Natural killer cell treated with Interleukin-12 subunit alpha and Interleukin-12 subunit beta and Interleukin-15 and Interleukin-18, amount 100 ng/mL, for 72 hours (primary cell): ENCODE measurements at regions not wholly inside any gene's neighbourhood (a gene's known extent, or its start where the extent isn't known, plus 50 kb on each side); places are given as distances from the start of the nearest gene placed in this dataset.
"Not testable (repeated sequence)": the region's sequence is repeated elsewhere in the genome, so short reads cannot be mapped to it uniquely, and the experiment has no call there.

Experiments used
- ATAC-seq, 2 donors: fragments of 150-1000 bp; cut with Tn5 transposase in 1 of 2; sonication (Bioruptor Pico), chemical (Tn5 transposase) in 1 of 2; 2 replicates each; pipeline ENCODE4 v1.10.0; 2021
- DNase-seq: peaks from one replicate; pipeline ENCODE4 v3.0.0; 2022; ENCODE audit warnings: low spot score
- H3K27ac Mint-ChIP-seq, 2 donors: 1 replicate in 1 of 2; 2 replicates in 1 of 2; pipeline ENCODE4 v1.8.0; 2022; ENCODE audit warnings: mixed read lengths in 2 of 2, mild to moderate bottlenecking in 1 of 2, moderate library complexity in 1 of 2
- H3K27me3 Mint-ChIP-seq, 2 donors: 1 replicate in 1 of 2; 2 replicates in 1 of 2; pipeline ENCODE4 v1.8.0; 2022; ENCODE audit warnings: mixed read lengths in 2 of 2
- H3K36me3 Mint-ChIP-seq: one replicate; pipeline ENCODE4 v1.8.0; 2022; ENCODE audit warnings: mixed read lengths
- H3K4me1 Mint-ChIP-seq, 2 donors: 1 replicate in 1 of 2; 2 replicates in 1 of 2; pipeline ENCODE4 v1.8.0; 2022; ENCODE audit warnings: low read depth in 2 of 2, mixed read lengths in 2 of 2, mild to moderate bottlenecking in 1 of 2
- H3K4me3 Mint-ChIP-seq: one replicate; pipeline ENCODE4 v1.8.0; 2022; ENCODE audit warnings: mixed read lengths
- H3K9me3 Mint-ChIP-seq: 2 replicates; pipeline ENCODE4 v1.8.0; 2022; ENCODE audit warnings: mixed read lengths

DNA sequence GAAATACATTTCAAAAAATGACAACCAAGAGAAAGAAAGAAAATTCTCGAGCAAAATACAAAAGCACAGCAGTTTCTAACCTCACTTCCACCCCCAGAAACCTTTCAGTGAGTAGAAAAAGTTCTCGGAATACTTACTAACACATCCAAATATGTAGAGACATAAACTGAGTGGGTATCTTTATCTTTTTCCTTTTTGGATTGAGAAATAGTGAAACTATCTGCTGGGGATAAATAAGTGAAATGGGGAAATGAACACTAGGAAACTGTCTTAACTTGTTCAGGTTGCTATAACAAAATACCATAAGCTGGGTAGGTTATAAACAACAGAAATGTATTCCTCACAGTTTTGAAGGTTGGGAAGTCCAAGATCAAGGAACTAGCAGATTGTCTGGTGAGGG is 72.0 kb downstream of the VCAM1 start:
- Mint-ChIP-seq H3K36me3 (no peaks in the 10 kb centered on the region), H3K27ac (no peak overlapping the region), H3K4me3 (no peak overlapping the region), H3K4me1 (peaks cover 0 to 2% of the 10 kb centered on the region in 2 donors), H3K9me3 (no peaks in the 10 kb centered on the region), H3K27me3 (peaks cover 35 to 38% of the 10 kb centered on the region in 2 donors)
- ATAC-seq (no peak), DNase-seq (no peak)

DNA sequence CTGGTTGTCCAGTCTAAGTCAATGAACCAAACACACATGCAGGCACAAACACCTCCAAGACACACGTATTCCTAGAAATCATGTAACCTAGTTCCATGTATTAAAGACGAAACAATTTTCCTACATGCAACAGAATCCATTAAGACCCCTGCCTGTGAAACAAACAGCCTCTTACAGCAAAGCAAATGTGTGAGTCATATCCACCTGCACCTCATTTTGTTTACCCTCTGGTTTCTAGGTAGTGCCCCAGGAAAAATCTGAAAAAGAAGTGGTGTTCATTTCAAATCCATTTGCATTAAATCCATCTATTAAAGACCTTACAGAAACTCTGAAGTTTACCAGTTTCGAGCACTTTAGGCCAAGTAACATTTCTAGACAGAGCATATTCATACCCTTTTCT is 74.1 kb downstream of the VCAM1 start:
- H3K9me3 Mint-ChIP-seq, result no peaks in the 10 kb centered on the region
- H3K4me3 Mint-ChIP-seq, result no peak overlapping the region
- no peak overlapping the region for H3K27ac Mint-ChIP-seq
- no peak for ATAC-seq
- H3K36me3 Mint-ChIP-seq, result no peaks in the 10 kb centered on the region
- H3K27me3 Mint-ChIP-seq, result peaks cover 38 to 41% of the 10 kb centered on the region in 2 donors
- no peaks in the 10 kb centered on the region for H3K4me1 Mint-ChIP-seq
- DNase-seq, result no peak

DNA sequence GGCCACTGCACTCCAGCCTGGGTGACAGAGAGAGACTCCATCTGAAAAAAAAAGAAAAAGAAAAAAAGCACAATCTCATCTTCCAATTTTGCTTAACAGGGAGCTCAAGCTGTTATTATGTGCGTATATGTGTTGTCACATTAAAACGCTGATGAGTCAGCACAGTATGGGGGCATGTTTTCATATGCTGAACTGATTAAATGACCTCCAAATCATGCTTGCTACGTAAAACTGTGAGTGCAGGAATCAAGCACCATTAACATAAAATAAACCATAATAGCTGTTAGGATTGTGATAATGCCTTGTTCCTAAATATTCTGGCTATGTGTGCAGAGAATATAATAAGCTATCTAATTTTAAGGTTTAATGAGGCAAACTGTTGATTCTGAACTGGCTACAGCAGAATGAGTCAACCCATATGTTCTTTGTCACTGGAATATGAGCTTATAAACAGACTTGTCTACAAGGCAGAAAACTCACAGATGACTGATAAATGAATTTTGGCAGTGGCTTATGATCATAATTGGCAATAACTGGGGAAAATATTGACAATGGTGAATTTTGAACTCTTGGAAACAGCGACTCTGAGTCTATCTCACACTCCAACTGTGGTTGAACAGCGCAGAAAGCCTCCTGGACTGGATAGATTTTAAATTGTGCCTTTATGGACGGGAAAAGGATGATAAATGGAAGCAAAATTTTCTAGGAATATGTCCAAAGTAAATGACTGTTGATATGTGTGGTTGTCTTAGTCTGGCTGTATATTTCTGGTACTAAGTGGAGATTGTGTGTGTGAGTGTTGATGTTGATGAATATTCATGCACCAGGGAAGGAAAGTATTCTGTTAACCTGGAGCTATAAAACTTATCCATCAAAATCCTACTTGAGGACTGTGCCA is 75.5 kb downstream of the VCAM1 start:
- Mint-ChIP-seq H3K27me3 (peaks cover 32 to 35% of the 10 kb centered on the region in 2 donors), H3K4me3 (no peak overlapping the region), H3K9me3 (no peaks in the 10 kb centered on the region), H3K27ac (no peak overlapping the region), H3K4me1 (no peaks in the 10 kb centered on the region), H3K36me3 (no peaks in the 10 kb centered on the region)
- ATAC-seq, result no peak
- DNase-seq, result no peak

DNA sequence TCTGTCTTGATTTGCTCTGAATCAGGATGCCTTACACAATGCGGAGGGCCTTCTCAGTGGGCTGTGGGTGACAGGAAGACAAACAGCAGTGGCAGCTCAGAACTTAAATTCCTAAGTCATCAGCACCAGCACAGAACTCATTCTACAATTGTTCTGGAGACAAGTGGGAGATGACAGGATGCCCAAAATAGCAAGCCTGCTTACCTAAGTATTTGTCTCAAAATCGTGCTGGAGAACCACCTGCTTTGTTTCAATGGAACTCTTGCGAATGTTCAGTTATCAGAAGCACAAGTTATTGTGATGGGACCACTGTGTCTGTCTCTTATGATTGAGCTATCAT is 76.1 kb downstream of the VCAM1 start:
- ATAC-seq (no peak), DNase-seq (no peak)
- peaks cover 3% of the 10 kb centered on the region for H3K36me3 Mint-ChIP-seq
- no peak overlapping the region for H3K4me3 Mint-ChIP-seq
- H3K4me1 Mint-ChIP-seq, result no peaks in the 10 kb centered on the region
- H3K27ac Mint-ChIP-seq, result no peak overlapping the region
- no peaks in the 10 kb centered on the region for H3K9me3 Mint-ChIP-seq
- peaks cover 26 to 31% of the 10 kb centered on the region in 2 donors for H3K27me3 Mint-ChIP-seq

DNA sequence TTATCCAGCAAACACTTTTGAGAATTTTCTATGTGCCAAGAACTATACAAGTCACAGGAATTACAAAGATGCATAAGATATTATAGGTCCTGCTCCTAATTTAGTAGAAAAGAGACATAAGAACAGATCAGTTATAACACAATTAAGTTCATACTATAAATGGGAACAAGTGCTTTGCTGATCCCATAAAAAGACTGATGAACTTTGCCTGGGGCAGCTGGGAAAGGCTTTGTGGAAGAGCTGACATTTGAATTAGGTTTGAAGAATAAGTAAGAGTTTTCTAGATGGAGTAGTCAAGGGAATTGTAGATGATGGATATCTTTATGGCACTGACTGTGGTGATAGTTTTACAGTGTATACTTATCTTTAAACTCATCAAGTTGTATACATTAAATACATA is 76.5 kb downstream of the VCAM1 start:
- DNase-seq, result no peak
- no peaks in the 10 kb centered on the region for H3K4me1 Mint-ChIP-seq
- H3K27ac Mint-ChIP-seq, result no peak overlapping the region
- H3K36me3 Mint-ChIP-seq, result peaks cover 5% of the 10 kb centered on the region
- no peak for ATAC-seq
- H3K9me3 Mint-ChIP-seq, result no peaks in the 10 kb centered on the region
- no peak overlapping the region for H3K4me3 Mint-ChIP-seq
- H3K27me3 Mint-ChIP-seq, result peaks cover 26 to 31% of the 10 kb centered on the region in 2 donors

DNA sequence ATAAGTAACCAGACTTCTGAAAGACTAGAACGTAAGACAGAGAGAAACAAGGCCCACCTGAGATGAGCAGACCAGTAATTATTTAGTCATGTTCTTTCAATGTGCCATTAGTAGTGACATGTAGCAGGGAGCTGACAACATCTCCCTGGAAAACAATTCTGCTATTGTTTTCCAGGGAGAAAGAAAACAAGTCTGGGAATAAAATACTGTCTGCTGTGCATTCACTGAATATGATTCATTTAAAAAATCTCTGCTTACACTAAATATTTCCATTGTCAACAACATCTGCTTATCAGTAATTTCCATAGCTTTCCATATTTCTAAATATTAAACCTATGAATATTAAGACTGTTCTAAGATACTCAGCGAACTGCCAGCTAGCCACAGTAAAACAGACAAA is 80.0 kb downstream of the VCAM1 start:
- Mint-ChIP-seq H3K27ac (no peak overlapping the region), H3K4me3 (no peak overlapping the region), H3K9me3 (no peaks in the 10 kb centered on the region), H3K27me3 (peaks cover 12 to 19% of the 10 kb centered on the region in 2 donors), H3K36me3 (peaks cover 5% of the 10 kb centered on the region), H3K4me1 (no peaks in the 10 kb centered on the region)
- no peak for DNase-seq
- ATAC-seq, result no peak

DNA sequence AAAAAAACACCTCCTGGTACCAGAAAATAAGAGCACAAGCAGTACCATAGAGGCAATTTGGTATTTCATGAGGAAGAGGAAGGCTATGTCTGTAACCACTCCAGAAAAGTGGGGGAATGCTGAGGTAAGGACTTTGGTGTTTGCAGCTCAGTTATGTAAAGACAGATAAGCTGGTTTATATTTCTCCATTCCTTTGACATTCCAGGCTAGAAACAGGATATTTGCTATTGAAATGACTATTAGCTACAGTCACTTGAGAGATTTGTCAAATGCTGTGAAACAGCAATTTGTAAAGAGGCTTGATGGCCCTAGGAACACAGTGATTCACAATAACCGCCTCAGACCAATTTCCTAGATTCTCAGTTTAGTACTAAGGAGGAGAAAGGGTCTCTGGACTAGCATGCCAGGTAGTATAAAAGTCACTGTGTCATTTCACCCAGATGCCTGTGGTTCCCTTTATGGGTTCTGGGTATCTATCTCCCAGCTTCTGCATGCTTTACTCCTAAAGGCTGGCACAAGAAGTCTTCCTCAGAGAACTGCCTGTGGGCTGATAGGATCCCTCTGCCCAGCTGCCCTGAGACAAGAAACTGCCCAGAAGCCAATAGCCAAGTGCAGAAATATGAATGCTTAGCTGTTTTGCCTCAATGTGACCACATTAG is 80.5 kb downstream of the VCAM1 start:
- H3K36me3 Mint-ChIP-seq, result peaks cover 5% of the 10 kb centered on the region
- H3K4me3 Mint-ChIP-seq, result no peak overlapping the region

DNA sequence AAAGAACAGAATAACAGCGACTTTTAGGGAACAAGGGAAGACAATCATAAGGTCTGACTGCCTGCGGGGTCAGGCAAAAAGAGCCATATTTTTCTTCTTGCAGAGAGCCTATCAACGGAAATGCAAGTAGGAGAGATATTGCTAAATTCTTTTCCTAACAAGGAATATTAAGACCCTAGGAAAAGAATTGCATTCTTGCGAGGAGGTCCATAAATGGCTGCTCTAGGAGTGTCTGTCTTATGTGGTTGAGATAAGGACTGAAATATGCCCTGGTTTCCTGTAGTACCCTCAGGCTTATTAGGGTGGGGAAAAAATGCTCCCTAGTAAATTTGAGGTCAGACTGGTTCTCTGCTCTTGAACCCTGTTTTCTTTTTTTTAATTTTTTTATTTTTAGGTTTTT is 81.7 kb downstream of the VCAM1 start:
- H3K27ac Mint-ChIP-seq, H3K4me1 Mint-ChIP-seq, DNase-seq, H3K4me3 Mint-ChIP-seq, H3K36me3 Mint-ChIP-seq, H3K9me3 Mint-ChIP-seq, ATAC-seq: not testable (repeated sequence)
- H3K27me3 Mint-ChIP-seq, result peaks cover 10 to 12% of the 10 kb centered on the region in 2 donors

More for the DNA sequence above, 80.5 kb downstream of the VCAM1 start:
- Mint-ChIP-seq H3K27ac (no peak overlapping the region), H3K27me3 (peaks cover 12 to 17% of the 10 kb centered on the region in 2 donors), H3K9me3 (no peaks in the 10 kb centered on the region), H3K4me1 (no peaks in the 10 kb centered on the region)
- ATAC-seq, result no peak
- no peak for DNase-seq

DNA sequence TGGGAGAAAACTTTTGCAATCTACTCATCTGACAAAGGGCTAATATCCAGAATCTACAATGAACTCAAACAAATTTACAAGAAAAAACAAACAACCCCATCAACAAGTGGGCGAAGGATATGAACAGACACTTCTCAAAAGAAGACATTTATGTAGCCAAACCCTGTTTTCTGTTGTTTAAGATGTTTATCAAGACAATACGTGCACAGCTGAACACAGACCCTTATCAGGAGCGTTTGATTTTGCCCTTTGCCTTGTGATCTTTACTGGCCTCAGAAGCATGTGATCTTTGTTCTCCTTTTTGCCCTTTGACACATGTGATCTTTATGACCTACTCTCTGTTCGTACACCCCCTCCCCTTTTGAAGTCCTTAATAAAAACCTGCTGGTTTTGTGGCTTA is 83.7 kb downstream of the VCAM1 start:
- not testable (repeated sequence) for H3K9me3 Mint-ChIP-seq, ATAC-seq, H3K4me3 Mint-ChIP-seq

DNA sequence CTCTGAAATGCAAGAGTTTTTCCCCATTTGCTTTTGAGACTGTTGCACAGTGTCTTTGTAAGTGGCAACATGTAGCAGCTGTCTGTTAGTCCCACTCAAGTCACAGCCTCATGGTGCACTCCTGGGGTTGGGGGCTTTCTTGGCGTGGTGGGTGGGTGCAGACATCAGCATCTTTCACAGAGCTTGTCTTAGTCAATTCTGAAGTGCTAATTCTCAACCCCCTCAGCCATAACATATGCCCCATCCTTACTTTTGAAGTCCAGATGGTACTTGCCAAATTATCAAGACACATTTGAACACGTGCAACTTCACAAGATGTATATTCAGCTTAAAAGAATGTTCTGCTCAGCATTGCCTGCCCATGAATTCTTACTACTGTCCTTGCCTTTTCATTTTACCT is 87.1 kb downstream of the VCAM1 start:
- H3K4me3 Mint-ChIP-seq, result no peak overlapping the region
- no peaks in the 10 kb centered on the region for H3K9me3 Mint-ChIP-seq
- H3K4me1 Mint-ChIP-seq, result peaks cover 0 to 5% of the 10 kb centered on the region in 2 donors
- no peak for ATAC-seq
- H3K36me3 Mint-ChIP-seq, result no peaks in the 10 kb centered on the region
- no peak overlapping the region for H3K27ac Mint-ChIP-seq
- no peak for DNase-seq
- H3K27me3 Mint-ChIP-seq, result peaks cover 2 to 8% of the 10 kb centered on the region in 2 donors

More for the DNA sequence above, 83.7 kb downstream of the VCAM1 start:
- not testable (repeated sequence) for DNase-seq, H3K4me1 Mint-ChIP-seq, H3K27me3 Mint-ChIP-seq, H3K36me3 Mint-ChIP-seq, H3K27ac Mint-ChIP-seq

DNA sequence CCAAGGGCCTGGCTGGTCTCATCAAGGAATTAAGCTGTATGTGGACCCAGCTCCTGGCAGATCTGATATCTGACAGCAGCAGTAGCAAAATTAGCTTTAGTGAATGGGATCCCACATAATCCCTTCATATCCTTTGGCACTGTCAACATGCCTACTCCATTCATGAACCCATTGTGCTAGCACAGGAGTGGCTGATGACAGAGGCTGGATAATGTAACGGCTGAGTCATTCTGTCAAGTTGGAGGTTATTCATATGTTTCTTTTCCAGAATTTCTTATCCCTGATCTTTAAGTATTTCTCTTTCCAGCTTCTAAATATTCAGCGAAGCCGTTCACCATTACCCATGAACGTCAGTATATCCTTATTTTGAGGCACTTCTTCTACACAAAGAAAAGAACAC is 84.3 kb downstream of the EXTL2 start:
- Mint-ChIP-seq H3K4me3 (no peak overlapping the region), H3K27ac (no peak overlapping the region), H3K9me3 (no peaks in the 10 kb centered on the region), H3K36me3 (peaks cover 14% of the 10 kb centered on the region), H3K4me1 (peaks cover 9 to 20% of the 10 kb centered on the region in 2 donors), H3K27me3 (peaks cover 7 to 17% of the 10 kb centered on the region in 2 donors)
- DNase-seq (no peak), ATAC-seq (no peak)

DNA sequence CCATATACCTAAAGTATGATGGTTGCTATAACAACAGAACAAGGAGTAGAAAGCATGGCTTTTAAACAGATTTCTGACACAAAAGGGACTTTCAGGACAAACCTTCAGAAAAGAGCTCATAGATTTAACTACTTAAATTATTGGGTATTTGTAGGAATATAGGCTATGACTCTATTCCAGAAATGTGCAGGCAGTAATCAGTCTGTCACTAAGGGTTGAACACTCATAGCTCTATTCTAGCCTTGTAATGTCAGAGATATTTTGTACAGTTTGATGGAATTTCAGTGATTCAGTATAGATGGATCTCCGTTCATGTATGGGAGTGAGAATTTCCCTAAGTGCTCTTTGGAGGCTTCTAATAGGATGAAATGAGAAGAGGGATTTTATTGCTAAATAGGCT is 82.8 kb downstream of the EXTL2 start:
- H3K36me3 Mint-ChIP-seq, result peaks cover 16% of the 10 kb centered on the region
- no peak overlapping the region for H3K4me3 Mint-ChIP-seq
- DNase-seq, result no peak
- peaks cover 7 to 11% of the 10 kb centered on the region in 2 donors for H3K27me3 Mint-ChIP-seq
- peaks cover 11 to 22% of the 10 kb centered on the region in 2 donors for H3K4me1 Mint-ChIP-seq
- no peak for ATAC-seq
- H3K9me3 Mint-ChIP-seq, result no peaks in the 10 kb centered on the region
- no peak overlapping the region for H3K27ac Mint-ChIP-seq

DNA sequence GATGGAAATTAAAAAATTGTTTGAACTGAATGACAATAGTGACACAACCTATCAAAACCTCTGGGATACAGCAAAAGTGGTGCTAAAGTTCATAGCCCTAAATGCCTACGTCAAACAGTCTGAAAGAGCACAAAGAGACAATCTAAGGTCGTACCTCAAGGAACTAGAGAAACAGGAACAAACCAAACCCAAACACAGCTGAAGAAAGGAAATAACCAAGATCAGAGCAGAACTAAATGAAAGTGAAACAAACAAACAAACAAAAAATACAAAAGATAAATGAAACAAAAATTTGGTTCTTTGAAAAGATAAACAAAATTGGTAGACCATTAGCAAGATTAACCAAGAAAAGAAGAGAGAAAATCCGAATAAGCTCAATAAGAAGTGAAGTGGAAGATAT is 79.7 kb downstream of the EXTL2 start:
- peaks cover 11 to 17% of the 10 kb centered on the region in 2 donors for H3K4me1 Mint-ChIP-seq
- DNase-seq, ATAC-seq, H3K9me3 Mint-ChIP-seq: not testable (repeated sequence)
- H3K4me3 Mint-ChIP-seq, result peak overlapping the region; percentile 64
- peaks cover 8 to 13% of the 10 kb centered on the region in 2 donors for H3K27me3 Mint-ChIP-seq
- H3K27ac Mint-ChIP-seq, result peak overlapping the region; percentile 36 to 56
- peaks cover 16% of the 10 kb centered on the region for H3K36me3 Mint-ChIP-seq

DNA sequence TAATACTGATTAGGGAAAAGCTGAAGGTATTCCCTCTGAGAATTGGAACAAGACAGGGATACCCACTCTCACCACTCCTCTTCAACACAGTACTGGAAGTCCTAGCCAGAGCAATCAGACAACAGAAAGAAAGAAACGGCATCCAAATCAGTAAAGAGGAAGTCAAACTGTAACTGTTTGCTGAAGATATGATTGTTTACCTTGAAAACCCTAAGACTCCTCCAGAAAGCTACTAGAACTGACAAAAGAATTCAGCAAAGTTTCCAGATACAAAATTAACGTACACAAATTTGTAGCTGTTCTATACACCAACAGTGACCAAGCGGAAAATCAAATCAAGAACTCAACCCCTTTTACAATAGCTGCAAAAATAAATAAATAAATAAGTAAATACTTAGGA is 78.6 kb downstream of the EXTL2 start:
- DNase-seq, result no peak
- Mint-ChIP-seq H3K36me3 (peaks cover 18% of the 10 kb centered on the region), H3K27ac (no peak overlapping the region), H3K4me1 (peaks cover 11 to 17% of the 10 kb centered on the region in 2 donors), H3K4me3 (no peak overlapping the region), H3K9me3 (peaks cover under 1% of the 10 kb centered on the region), H3K27me3 (peaks cover 11 to 14% of the 10 kb centered on the region in 2 donors)
- no peak for ATAC-seq
